GM06990 (cell line): ENCODE measurements at regions not wholly inside any gene's neighbourhood (a gene's known extent, or its start where the extent isn't known, plus 50 kb on each side); places are given as distances from the start of the nearest gene placed in this dataset.

Experiments
- DNase-seq: peaks from one replicate; pipeline ENCODE4 v3.0.0-alpha.2; 2011; ENCODE audit not compliant: insufficient read length; ENCODE audit errors: extremely low read depth
- H3K27me3 ChIP-seq: replicated peaks from 2 replicates; pipeline ENCODE4 v1.6.0; 2011; ENCODE audit warnings: low read length; ENCODE audit not compliant: control insufficient read depth, insufficient read depth
- H3K36me3 ChIP-seq: 2 replicates; pipeline ENCODE4 v1.5.1; 2011; ENCODE audit warnings: low read length; ENCODE audit not compliant: control insufficient read depth, insufficient read depth
- H3K4me3 ChIP-seq: replicated peaks from 2 replicates; pipeline ENCODE4 v1.5.1; 2011; ENCODE audit warnings: low read depth, mild to moderate bottlenecking, control low read depth, low read length
- TF ChIP-seq, protein P1 (sequence below): IDR thresholded peaks from 2 replicates; pipeline ENCODE4 v1.5.1; 2011; ENCODE audit warnings: low read length, control low read depth, mild to moderate bottlenecking, inconsistent platforms; ENCODE audit not compliant: insufficient read depth, poor library complexity, severe bottlenecking

DNA sequence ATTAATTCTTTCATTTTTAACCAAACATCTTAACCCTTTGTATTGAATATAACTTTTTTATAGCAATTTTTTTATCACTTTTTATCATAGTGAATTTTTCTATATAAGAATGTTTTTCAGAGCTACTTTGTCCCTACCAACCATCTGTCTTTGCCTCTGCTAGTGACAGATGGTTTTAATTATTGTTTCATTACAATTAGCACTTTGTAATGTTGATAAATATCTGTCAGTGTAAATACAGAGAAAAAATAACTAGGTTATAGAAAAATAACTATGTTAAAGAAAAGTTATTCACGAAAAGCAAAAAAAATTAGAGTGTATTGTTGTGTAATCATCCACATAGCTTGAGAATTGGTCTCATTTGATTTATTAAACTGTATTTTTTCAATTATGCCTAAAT is 91.0 kb upstream of the CDH19 start:
- H3K4me3 ChIP-seq = no peak overlapping the region
- no peaks in the 10 kb centered on the region for H3K36me3 ChIP-seq
- DNase-seq = no peak
- TF ChIP-seq, protein P1, sequence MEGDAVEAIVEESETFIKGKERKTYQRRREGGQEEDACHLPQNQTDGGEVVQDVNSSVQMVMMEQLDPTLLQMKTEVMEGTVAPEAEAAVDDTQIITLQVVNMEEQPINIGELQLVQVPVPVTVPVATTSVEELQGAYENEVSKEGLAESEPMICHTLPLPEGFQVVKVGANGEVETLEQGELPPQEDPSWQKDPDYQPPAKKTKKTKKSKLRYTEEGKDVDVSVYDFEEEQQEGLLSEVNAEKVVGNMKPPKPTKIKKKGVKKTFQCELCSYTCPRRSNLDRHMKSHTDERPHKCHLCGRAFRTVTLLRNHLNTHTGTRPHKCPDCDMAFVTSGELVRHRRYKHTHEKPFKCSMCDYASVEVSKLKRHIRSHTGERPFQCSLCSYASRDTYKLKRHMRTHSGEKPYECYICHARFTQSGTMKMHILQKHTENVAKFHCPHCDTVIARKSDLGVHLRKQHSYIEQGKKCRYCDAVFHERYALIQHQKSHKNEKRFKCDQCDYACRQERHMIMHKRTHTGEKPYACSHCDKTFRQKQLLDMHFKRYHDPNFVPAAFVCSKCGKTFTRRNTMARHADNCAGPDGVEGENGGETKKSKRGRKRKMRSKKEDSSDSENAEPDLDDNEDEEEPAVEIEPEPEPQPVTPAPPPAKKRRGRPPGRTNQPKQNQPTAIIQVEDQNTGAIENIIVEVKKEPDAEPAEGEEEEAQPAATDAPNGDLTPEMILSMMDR = no peak
- no peaks in the 10 kb centered on the region for H3K27me3 ChIP-seq

DNA sequence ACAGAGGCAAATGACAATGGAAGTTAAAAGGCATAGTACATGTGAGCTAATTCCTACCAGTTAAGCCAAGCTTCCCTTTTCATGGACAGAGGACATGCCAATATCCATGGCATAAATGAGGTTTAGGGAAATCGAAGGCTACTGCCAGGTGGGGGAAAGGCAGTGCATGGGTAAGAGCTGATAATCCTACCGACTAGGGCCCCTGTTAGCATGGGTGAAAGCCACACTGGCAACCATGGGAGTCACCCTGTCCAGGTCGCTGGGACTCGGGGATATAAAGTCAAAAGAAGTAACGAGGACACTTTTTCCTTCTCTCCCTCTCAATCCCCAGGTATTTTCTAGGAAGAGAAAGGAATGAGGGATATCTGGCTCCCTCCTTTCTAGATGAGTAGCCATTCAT is 83.7 kb upstream of the CDH19 start:
- no peak overlapping the region for H3K4me3 ChIP-seq
- TF ChIP-seq, protein P1 = no peak

DNA sequence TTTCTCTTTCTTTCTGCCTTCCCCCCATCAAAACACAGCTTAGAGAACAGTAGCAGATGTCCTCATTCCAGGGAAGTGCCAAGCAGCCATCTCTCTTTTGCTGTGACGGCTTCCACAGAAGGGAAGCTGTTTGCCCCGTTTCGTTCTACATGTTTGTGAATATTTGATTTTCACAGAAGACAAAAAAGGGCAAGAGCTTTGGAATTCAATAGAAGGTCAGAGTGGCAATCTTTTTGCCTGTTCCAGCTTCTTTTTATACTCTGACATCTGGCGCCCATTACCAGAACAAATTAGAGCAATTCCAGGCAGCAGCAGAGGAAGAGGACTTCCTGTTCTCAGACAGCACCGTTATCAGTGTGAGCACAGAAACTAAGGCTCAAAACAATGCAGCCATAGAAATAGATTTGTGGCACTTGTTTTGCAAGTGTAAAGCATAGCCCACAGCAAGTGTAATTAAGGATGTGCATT is 79.0 kb upstream of the CDH19 start:
- no peak overlapping the region for H3K4me3 ChIP-seq
- H3K36me3 ChIP-seq = no peaks in the 10 kb centered on the region
- no peaks in the 10 kb centered on the region for H3K27me3 ChIP-seq
- no peak for DNase-seq
- TF ChIP-seq, protein P1 = no peak

More for the DNA sequence above, 83.7 kb upstream of the CDH19 start:
- no peaks in the 10 kb centered on the region for H3K27me3 ChIP-seq
- H3K36me3 ChIP-seq = no peaks in the 10 kb centered on the region
- DNase-seq = no peak

DNA sequence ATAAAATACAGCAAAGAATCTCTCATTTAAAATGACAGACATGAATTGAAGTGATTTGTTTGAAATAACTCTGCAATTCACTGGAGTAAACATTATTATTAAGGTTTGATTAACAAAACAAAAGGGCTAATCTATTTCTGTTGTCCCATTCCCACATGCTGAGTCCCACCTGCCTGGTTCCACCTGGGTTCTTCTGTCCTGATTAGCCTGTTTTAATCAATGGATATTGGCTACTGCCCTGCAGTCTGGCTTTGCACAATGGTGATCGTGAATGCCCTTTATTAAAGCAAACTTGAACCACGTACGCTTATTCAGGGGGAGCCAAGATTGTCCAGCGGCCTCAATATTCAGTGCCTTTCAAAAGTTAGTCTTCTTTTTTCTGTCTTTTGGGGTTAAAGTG is 72.8 kb upstream of the CDH19 start:
- H3K36me3 ChIP-seq = no peaks in the 10 kb centered on the region
- no peak for DNase-seq
- H3K27me3 ChIP-seq = no peaks in the 10 kb centered on the region
- H3K4me3 ChIP-seq = no peak overlapping the region
- TF ChIP-seq, protein P1 = no peak

DNA sequence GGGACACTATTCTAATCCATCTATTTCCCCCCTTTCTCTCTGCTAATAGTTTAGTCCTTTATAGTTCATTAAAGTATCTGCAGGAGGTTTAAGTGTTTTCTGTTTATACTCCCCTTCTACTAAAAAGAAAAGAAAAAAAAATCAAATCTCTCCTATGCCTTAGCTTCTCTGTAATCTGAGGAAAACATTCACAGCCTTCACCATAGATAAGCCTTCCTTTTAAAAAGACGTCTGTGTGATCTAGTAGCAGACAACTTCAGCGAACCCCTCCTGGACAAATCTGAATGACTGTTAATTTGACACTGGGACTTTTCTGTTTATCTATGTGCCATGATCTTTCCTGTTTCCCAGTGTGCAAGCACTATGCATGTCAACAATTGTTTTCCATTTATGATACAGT is 70.4 kb upstream of the CDH19 start:
- DNase-seq = no peak

DNA sequence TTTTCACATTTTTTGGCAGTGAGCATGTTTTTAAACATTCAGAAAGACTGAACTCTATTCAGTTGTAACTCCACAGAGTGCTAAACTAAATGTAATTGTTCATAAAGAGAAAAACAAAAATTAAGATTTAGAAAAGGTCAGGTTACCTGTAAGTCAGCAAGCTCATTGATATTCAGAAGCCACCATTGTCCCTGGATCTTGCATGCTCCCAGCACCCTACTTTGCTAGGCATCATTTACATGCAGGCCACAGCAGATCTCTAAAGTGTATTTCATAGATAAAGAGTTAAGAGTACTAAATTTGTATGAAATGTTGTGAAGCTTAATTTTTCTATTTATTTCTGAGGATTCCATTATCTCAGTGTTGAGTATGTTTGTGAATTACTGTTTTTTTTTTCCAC is 64.8 kb upstream of the CDH19 start:
- H3K4me3 ChIP-seq = no peak overlapping the region
- H3K27me3 ChIP-seq = no peaks in the 10 kb centered on the region
- TF ChIP-seq, protein P1 = no peak
- no peak for DNase-seq
- no peaks in the 10 kb centered on the region for H3K36me3 ChIP-seq

More for the DNA sequence above, 70.4 kb upstream of the CDH19 start:
- Histone ChIP-seq H3K4me3 (no peak overlapping the region), H3K36me3 (no peaks in the 10 kb centered on the region), H3K27me3 (no peaks in the 10 kb centered on the region)
- TF ChIP-seq, protein P1 = no peak
